HG03108 (cell line): ENCODE measurements at regions not wholly inside any gene's neighbourhood (a gene's known extent, or its start where the extent isn't known, plus 50 kb on each side); places are given as distances from the start of the nearest gene placed in this dataset.

Experiments
- ATAC-seq: cut with Tn5 transposase; IDR thresholded peaks from one replicate; pipeline ENCODE4 v1.9.1; 2021; ENCODE audit warnings: moderate library complexity; ENCODE audit not compliant: unreplicated experiment

DNA sequence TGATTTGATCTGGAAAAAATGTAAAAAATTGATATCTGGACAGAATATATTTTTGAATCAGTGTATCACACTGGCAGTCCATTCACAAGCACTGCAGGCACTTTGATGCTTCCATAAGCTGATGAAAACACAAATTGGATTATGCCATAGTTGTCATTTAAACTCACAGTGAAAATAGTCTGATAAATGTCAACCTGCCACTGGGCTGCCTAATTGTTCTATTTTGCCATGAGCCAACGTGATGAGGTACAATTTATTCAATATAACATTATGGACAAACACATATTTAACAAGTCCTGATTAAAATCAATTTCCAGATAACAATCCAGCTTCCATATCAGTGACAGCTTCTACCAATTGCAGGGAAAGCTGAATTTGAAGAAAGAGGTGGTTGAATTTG lies 1244.9 kb downstream of the EFNB2 start:
- no peak for ATAC-seq

DNA sequence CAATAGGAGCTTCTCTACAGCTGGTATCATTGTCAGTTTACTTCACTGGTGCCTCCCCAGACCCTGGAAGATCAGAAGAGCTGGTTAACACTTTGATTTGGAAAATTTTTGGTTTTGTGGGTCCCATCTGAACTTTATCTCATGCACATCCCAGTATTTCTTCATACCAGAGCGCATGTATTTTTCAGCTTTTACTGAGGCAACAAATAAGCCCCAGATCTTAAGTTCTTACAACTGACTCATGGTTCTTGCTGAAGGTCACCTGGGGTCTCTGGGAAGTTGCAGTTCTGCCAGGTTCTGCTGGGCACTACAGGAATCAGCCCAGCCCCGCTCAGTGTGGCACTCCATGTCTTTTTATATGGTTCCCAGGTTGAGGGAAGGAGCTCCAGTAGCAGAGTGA lies 1249.9 kb downstream of the EFNB2 start:
- ATAC-seq = no peak

DNA sequence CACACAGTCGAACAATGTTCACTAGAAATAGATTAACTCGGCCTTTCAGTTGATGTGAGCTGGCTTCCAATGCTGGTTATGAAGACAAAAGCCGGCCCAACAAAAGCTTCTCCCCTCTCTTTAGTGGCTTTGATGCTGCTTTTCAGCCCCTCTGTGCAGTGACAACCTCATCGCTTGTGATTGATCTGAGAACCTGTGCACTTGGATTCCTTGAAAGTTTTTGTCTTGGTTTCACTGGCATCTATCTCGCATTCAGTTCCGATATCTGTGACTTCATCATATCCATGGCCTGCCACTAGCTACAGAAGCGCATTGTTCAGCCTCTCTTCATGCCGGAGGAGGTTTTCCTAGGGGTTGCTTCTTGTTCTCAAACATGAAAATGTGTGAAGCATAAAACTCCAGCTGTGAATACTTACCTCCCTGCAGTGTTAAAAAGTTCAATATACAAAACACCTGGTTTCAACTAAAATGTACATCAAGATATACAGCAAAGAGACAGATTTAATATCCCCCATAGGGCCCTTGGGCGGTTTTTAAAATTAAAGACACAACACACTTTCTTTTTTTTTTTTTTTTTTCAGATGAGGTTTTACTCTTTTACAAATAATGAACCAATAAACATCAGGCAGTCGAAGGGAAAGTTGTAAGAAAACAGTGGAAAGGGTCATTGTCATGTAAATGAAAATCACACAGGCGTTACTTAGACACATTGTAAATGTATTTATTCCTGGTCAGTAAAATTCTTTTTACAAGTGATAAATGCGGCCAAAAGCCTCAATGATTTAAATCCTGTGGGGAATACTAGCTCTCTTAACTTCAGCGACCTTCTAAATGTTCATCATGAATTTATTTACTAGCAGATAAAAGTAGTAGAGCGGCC lies 1252.8 kb downstream of the EFNB2 start:
- no peak for ATAC-seq

DNA sequence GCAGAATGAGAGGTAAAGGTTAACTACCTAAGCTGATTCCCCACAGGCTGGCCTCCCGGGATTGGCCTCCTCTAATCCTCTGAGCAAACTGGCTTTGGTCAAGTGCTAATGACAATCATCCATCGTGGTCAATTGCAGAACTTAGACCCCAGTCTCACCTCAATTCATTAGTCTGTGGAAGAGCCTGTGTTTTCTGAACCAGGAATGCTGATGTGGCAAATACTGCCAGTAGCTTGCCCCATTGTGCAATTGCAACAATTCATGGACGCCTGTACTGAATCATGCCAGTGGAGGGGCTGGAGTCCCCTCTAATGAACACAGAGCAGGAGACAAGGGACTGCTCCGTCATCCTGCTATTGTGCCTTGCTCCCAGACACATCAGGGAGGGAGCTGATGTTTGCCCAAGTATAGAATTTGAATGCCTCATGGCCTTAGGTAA lies 1256.5 kb downstream of the EFNB2 start:
- ATAC-seq = no peak

DNA sequence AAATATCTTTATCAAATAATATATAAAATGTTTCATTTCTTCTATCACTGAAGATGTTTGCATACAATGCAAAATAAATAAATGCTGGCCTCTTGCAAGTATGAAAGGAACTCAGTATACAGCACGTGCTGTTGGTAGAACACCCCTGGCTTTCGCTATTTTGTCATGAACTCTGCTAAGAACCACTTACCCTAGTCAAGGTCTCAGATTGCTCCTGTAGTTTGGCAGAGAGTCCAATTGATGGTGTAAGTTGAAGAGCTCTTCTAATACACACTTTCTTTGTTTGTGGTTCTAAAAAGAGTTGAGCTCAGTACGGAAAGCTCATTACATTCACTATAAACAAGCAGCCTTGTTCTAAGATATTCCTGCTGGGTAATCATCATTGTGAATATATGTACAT lies 1258.9 kb downstream of the EFNB2 start:
- ATAC-seq = no peak

- no peak for ATAC-seq
Measured at GRCh38 chr13:105273665-105274222, 1261.7 kb downstream of the EFNB2 start.

GRCh38 chr13:105272660-105273631 lies 1262.5 kb downstream of the EFNB2 start:
- ATAC-seq = no peak

GRCh38 chr13:105266615-105267014 lies 1268.8 kb downstream of the EFNB2 start:
- no peak for ATAC-seq

DNA sequence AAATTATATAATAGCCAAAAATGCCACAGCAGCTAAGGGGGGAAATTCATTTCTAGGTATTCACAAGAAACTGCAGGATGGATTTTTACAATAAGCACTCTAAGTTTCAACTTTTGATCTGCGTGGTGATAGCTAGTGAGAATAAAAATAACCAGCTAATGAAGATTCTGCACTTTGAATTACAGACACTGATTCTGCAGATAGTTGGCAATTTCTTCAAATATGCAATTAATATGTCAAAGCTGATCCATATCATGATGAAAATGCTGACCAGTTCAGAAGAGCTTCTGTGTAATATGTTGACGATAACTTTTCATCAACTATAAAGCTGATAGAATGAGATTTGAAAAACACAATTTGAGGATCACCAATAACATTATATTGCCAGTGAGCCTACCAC lies 1272.9 kb downstream of the EFNB2 start:
- ATAC-seq = no peak

GRCh38 chr13:105259426-105259825 lies 1276.0 kb downstream of the EFNB2 start:
- no peak for ATAC-seq

DNA sequence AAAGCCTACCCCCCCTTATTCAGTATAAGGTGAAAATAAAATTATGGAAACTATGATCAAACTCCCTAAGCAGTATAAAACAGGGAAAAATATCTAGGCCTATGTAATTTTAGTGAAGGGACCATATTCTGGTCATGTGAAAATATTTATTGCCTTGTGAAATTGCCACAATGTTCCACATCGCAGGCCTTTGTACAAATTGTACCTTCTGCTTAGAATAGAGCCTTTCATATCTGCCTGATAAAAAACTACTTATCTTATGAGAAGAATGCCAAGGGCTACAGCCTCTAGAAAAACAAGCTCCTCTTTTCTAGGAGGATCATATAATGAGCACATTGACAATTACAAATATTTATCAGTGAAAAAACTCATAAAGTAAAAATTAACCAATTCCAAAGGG lies 1280.0 kb downstream of the EFNB2 start:
- ATAC-seq = no peak

DNA sequence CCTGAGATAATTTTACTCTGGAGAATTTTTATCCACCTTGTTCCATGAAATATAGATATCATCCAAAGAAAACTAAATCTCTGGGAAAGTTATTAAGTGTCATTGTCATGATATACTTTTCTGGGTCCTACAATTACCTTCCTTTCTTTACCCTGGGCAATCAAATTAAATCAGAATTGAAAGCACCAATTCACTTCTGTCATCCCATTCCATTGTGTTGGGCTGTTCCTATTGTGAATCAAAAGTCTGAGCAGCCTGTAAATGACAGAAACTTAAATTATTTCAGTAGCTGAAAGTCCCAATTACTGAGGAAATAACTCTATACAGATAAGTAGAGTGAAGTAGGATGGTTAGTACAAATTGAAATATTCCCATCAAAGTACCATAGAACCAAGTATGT lies 1284.2 kb downstream of the EFNB2 start:
- no peak for ATAC-seq

DNA sequence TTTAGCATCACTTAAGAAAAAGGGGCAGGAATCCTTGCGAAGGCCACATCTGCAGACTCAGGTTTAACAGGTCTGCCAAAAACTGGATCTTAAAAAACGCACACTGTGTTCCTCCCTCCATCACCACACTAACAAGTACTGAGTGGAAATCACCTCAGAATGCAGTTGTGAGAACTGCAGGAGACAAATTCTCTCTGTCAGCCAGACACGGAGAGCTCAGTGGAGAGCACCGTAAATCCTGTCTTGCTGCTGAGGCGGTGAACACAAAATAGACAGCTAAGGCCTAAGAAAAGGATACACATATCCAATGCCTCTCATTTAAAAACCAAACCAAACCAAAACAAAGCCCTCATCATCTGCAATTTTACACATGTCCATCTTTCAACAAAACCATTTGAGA lies 1287.6 kb downstream of the EFNB2 start:
- no peak for ATAC-seq

GRCh38 chr13:105240371-105240770 lies 1295.1 kb downstream of the EFNB2 start:
- no peak for ATAC-seq

- ATAC-seq = no peak
Measured at GRCh38 chr13:105232439-105232838, 1303.0 kb downstream of the EFNB2 start.

DNA sequence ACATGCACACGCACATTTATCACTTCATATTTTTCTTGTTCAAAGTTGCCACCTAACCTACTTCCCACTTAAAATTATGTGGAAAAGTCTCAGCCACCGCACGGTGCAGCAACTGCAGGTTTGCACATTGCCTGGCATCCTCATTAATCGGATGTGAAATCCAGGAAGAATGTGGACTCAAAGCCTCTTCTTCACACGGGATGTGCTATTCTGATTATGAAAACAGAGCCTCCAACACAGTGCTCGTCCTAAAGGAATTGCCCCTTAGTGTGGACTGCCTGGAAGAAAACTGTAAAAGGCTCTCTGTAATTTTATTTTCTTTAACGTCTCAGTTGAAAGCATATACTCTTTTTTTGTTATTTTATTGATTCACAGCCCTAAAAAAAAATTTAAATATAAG lies 1303.5 kb downstream of the EFNB2 start:
- ATAC-seq = no peak

- ATAC-seq = no peak
Measured at GRCh38 chr13:105231579-105231978, 1303.9 kb downstream of the EFNB2 start.

DNA sequence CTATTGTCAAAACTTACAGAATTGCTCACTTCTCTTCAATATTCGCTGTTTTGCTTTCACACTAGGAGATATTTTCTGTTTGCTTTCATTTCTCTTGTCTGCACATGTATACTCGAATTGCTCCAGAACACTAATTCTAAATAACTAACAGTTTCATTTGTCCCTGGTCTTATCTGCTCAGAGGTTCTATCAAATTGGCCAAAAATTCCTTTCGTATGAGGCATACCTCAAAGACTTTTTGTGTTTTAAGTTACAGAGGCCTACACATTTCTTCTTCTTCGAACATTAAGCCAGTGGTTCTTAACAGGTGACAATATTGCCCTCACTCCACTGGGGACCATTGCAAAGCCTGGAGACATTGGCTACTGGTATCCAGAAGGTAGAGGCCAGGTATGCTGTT lies 1314.6 kb downstream of the EFNB2 start:
- ATAC-seq = no peak

DNA sequence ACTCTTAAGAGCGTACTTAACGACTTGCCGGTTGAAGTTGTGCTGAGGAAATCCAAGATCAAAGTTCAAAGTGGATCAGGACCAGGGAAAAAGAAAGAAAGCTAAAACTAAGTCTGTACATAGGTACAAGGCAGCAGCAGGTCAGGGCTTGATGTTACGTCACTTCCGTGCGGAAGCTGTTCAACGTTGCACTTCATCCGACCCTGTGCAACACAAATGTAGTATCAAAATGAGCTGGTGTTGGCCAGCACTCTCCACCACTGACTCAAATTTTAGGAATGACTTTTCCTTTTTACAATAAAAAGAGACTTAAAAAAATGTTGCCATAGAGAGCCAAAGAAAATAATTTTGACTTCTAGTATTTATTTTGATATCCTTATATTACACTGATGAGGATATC lies 1315.4 kb downstream of the EFNB2 start:
- no peak for ATAC-seq

GRCh38 chr13:105219651-105220050 lies 1315.8 kb downstream of the EFNB2 start:
- no peak for ATAC-seq

- no peak for ATAC-seq
Measured at GRCh38 chr13:105213512-105213911, 1322.0 kb downstream of the EFNB2 start.
